Body of pancreas (tissue), 4 donors: ENCODE measurements at regions not wholly inside any gene's neighbourhood (a gene's known extent, or its start where the extent isn't known, plus 50 kb on each side); places are given as distances from the start of the nearest gene placed in this dataset.

Experiments used
- POLR2A ChIP-seq, 3 donors: fragments of 450-650 bp; IDR thresholded peaks; one replicate each; pipeline ENCODE4 v1.6.1; 2016; ENCODE audit warnings: antibody characterized with exemption in 3 of 3, mild to moderate bottlenecking in 2 of 3
- TF ChIP-seq, protein P1 (sequence below), 7 experiments: fragments of 450-650 bp in 4 of 7; fragments of 200-600 bp in 3 of 7; sonication (generic) in 3 of 7; IDR thresholded peaks; one replicate each; pipeline ENCODE4 v1.5.1; 2016 to 2019; ENCODE audit warnings: antibody characterized with exemption in 7 of 7

DNA sequence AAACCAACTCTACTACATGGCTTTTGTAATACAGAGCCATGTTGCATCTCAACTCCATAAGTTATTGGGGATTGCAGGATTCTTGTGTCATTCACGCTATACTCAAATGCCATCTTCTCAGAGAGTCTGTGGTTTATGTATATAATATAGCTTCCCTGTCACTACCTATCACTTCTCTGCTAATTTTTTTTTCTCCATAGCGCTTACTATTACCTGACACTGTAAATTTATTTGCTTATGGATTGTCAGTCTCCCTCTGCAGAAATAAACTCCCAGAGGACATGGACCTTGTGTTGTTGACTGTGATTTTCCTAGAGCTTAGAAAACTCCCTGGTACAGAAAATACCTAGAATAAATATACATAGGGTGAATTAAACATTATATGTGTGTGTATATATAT, 990.5 kb downstream of the TBL1XR1 start:
- TF ChIP-seq, protein P1, sequence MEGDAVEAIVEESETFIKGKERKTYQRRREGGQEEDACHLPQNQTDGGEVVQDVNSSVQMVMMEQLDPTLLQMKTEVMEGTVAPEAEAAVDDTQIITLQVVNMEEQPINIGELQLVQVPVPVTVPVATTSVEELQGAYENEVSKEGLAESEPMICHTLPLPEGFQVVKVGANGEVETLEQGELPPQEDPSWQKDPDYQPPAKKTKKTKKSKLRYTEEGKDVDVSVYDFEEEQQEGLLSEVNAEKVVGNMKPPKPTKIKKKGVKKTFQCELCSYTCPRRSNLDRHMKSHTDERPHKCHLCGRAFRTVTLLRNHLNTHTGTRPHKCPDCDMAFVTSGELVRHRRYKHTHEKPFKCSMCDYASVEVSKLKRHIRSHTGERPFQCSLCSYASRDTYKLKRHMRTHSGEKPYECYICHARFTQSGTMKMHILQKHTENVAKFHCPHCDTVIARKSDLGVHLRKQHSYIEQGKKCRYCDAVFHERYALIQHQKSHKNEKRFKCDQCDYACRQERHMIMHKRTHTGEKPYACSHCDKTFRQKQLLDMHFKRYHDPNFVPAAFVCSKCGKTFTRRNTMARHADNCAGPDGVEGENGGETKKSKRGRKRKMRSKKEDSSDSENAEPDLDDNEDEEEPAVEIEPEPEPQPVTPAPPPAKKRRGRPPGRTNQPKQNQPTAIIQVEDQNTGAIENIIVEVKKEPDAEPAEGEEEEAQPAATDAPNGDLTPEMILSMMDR (IDR thresholded peaks at IDR 0.05) = no peak
- TF ChIP-seq POLR2A (IDR thresholded peaks at IDR 0.05) = no peak
